ENCODE measurements at regions not wholly inside any gene's neighbourhood (a gene's known extent, or its start where the extent isn't known, plus 50 kb on each side); places are given as distances from the start of the nearest gene placed in this dataset.

DNA sequence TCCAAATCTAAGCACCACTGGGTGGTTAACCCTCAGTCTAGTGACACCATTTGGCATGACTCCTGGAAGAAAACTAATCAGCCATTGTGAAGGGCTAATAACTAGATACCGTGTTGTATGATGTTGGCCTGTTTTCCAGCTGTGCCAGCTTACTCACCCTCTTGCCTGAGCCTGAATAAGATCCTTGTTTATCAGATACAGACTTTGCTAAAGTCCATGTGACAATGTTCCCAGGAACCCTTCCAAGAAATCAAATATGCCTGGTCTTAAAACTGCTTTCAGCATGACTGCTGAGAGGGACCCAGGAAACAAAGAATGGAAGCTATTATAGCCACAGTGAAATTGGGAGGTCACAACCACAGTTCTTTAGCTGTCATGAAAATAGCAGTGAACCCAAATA, 640.8 kb upstream of the INTU start:
- H3K4me1 ChIP-seq (ENCODE audit: control insufficient read depth in 2 of 2, insufficient read depth in 2 of 2, low read length in 2 of 2): no peaks in the 10 kb centered on the region
- WGBS: 92% methylated on average over 1 of the region's 1 CpG
- H3K27ac ChIP-seq (ENCODE audit: low read depth in 1 of 2, low read length in 1 of 2): no peak overlapping the region
- H3K36me3 ChIP-seq (ENCODE audit: control insufficient read depth in 2 of 2, insufficient read depth in 2 of 2, low read length in 1 of 2): no peaks in the 10 kb centered on the region
- H3K4me3 ChIP-seq (ENCODE audit: low read length in 2 of 2): no peak overlapping the region
- peaks cover 0 to 6% of the 10 kb centered on the region in 2 donors for H3K9me3 ChIP-seq (ENCODE audit: control insufficient read depth in 2 of 2, insufficient read depth in 1 of 2, low read length in 1 of 2)
- DNase-seq (ENCODE audit: low read depth in 6 of 9, low spot score in 9 of 9): no peak
- no peaks in the 10 kb centered on the region for H3K27me3 ChIP-seq (ENCODE audit: control insufficient read depth in 2 of 2, insufficient read depth in 1 of 2, low read length in 1 of 2)

DNA sequence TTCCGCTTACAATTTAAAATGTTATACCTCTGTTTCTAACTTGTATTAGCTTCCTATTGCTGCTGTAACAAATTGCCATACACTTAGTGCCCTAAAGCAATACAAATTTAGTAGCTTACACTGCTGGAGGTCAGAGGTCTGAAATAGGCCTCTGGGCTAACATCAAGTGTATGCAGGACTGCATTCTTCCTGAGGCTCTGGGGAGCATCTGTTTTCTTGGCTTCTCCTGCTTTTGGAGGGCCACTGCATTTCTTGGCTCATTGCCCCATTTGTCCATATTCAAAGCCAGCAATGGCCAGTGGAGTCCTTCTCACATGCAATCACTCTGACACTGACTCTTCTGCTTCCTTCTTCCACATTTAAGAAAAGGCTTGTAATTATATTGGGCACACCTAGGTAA, 639.8 kb upstream of the INTU start:
- no peaks in the 10 kb centered on the region for H3K27me3 ChIP-seq (ENCODE audit: control insufficient read depth in 2 of 2, insufficient read depth in 1 of 2, low read length in 1 of 2)
- H3K4me1 ChIP-seq (ENCODE audit: control insufficient read depth in 2 of 2, insufficient read depth in 2 of 2, low read length in 2 of 2): no peaks in the 10 kb centered on the region
- DNase-seq (ENCODE audit: low read depth in 6 of 9, low spot score in 9 of 9): no peak
- H3K27ac ChIP-seq (ENCODE audit: low read depth in 1 of 2, low read length in 1 of 2): no peak overlapping the region
- WGBS: 96% methylated on average over 1 of the region's 1 CpG
- H3K36me3 ChIP-seq (ENCODE audit: control insufficient read depth in 2 of 2, insufficient read depth in 2 of 2, low read length in 1 of 2): no peaks in the 10 kb centered on the region
- H3K4me3 ChIP-seq (ENCODE audit: low read length in 2 of 2): no peak overlapping the region
- peaks cover 0 to 6% of the 10 kb centered on the region in 2 donors for H3K9me3 ChIP-seq (ENCODE audit: control insufficient read depth in 2 of 2, insufficient read depth in 1 of 2, low read length in 1 of 2)

DNA sequence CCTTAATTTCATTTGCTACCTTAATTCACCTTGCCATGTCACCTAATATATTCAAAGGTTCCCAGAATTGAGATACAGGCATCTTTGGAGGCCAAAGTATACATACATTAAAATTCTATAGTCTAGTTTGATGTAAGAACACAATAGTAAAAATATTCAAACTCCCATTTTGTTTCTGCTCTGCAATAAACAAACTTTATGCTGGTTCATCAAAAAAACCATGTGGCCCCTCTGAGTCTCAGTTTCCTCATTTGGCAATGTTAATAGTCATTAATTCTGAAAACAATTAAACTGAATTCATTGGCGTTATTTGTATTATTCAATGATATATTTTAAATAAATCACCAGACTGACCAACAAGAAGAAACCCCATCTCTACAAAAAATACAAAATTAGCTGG, 639.4 kb upstream of the INTU start:
- 87% methylated on average over 1 of the region's 1 CpG for WGBS
- H3K4me1 ChIP-seq (ENCODE audit: control insufficient read depth in 2 of 2, insufficient read depth in 2 of 2, low read length in 2 of 2): no peaks in the 10 kb centered on the region
- no peak overlapping the region for H3K4me3 ChIP-seq (ENCODE audit: low read length in 2 of 2)
- no peaks in the 10 kb centered on the region for H3K36me3 ChIP-seq (ENCODE audit: control insufficient read depth in 2 of 2, insufficient read depth in 2 of 2, low read length in 1 of 2)
- H3K27me3 ChIP-seq (ENCODE audit: control insufficient read depth in 2 of 2, insufficient read depth in 1 of 2, low read length in 1 of 2): no peaks in the 10 kb centered on the region
- DNase-seq (ENCODE audit: low read depth in 6 of 9, low spot score in 9 of 9): no peak
- no peak overlapping the region for H3K27ac ChIP-seq (ENCODE audit: low read depth in 1 of 2, low read length in 1 of 2)
- peaks cover 0 to 6% of the 10 kb centered on the region in 2 donors for H3K9me3 ChIP-seq (ENCODE audit: control insufficient read depth in 2 of 2, insufficient read depth in 1 of 2, low read length in 1 of 2)

DNA sequence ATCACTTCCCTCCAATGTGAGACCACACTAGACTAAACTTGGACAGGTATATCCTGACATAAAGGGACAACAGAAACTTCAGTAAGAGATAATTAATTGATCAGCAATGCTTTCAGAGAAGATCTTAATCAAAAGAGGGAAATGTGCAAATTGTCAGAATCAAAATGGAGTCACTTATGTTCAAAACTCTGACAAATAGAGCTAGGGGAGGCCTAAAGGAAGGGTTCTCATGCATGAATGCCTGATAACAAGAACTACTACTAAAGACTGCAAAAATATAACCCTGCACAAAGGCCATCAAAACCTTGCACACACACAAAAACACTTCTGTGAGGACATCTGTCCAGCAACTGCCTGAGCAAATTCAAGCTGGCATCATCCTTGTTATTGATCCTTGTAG, 637.5 kb upstream of the INTU start:
- Histone ChIP-seq H3K27ac (ENCODE audit: low read depth in 1 of 2, low read length in 1 of 2) (no peak overlapping the region), H3K9me3 (ENCODE audit: control insufficient read depth in 2 of 2, insufficient read depth in 1 of 2, low read length in 1 of 2) (no peaks in the 10 kb centered on the region)
- no peak for DNase-seq (ENCODE audit: low read depth in 6 of 9, low spot score in 9 of 9)

DNA sequence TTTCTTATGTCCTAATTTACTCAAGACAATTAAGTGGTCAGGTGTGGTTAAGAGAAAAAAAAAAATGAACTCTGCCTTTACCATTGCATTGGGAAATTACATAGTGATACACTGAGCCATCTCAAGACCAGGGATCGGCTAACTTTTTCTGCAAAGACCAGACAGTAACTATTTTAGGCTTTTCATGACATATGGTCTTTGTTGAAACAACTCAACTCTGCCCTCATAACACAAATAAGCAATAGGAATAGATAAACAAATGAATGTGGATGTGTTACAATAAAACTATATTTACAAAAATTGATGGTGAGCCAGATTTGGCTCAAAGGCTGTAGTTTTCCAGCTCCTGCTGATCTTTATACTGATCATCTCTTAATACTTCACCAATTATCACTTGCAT, 632.6 kb upstream of the INTU start:
- H3K27ac ChIP-seq (ENCODE audit: low read depth in 1 of 2, low read length in 1 of 2): no peak overlapping the region
- no peaks in the 10 kb centered on the region for H3K9me3 ChIP-seq (ENCODE audit: control insufficient read depth in 2 of 2, insufficient read depth in 1 of 2, low read length in 1 of 2)
- WGBS: 95% methylated on average over 1 of the region's 1 CpG
- no peaks in the 10 kb centered on the region for H3K4me1 ChIP-seq (ENCODE audit: control insufficient read depth in 2 of 2, insufficient read depth in 2 of 2, low read length in 2 of 2)
- no peak for DNase-seq (ENCODE audit: low read depth in 6 of 9, low spot score in 9 of 9)
- H3K36me3 ChIP-seq (ENCODE audit: control insufficient read depth in 2 of 2, insufficient read depth in 2 of 2, low read length in 1 of 2): no peaks in the 10 kb centered on the region
- H3K4me3 ChIP-seq (ENCODE audit: low read length in 2 of 2): no peak overlapping the region
- no peaks in the 10 kb centered on the region for H3K27me3 ChIP-seq (ENCODE audit: control insufficient read depth in 2 of 2, insufficient read depth in 1 of 2, low read length in 1 of 2)

More for the DNA sequence above, 637.5 kb upstream of the INTU start:
- Histone ChIP-seq H3K4me3 (ENCODE audit: low read length in 2 of 2) (no peak overlapping the region), H3K36me3 (ENCODE audit: control insufficient read depth in 2 of 2, insufficient read depth in 2 of 2, low read length in 1 of 2) (no peaks in the 10 kb centered on the region), H3K4me1 (ENCODE audit: control insufficient read depth in 2 of 2, insufficient read depth in 2 of 2, low read length in 2 of 2) (no peaks in the 10 kb centered on the region), H3K27me3 (ENCODE audit: control insufficient read depth in 2 of 2, insufficient read depth in 1 of 2, low read length in 1 of 2) (no peaks in the 10 kb centered on the region)

DNA sequence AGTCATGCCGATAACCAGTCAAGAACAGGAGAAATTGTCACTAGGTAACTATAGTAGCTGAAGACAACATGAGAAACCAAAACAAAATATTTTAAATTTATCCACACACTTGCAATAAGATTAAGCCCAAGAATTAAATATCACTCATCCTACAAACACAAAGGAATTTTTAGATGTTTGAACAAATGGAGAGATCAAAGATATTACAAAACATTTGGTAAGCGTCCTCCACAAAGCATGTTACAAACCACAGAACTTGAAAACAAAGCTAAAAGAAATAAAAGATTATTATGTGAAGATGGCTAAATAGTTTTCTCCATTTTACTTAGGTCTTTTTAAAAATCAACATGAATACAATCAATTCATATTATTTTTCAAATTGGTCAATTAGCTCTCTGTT, 631.9 kb upstream of the INTU start:
- no peak for DNase-seq (ENCODE audit: low read depth in 6 of 9, low spot score in 9 of 9)
- no peaks in the 10 kb centered on the region for H3K9me3 ChIP-seq (ENCODE audit: control insufficient read depth in 2 of 2, insufficient read depth in 1 of 2, low read length in 1 of 2)
- no peaks in the 10 kb centered on the region for H3K36me3 ChIP-seq (ENCODE audit: control insufficient read depth in 2 of 2, insufficient read depth in 2 of 2, low read length in 1 of 2)
- H3K4me3 ChIP-seq (ENCODE audit: low read length in 2 of 2): no peak overlapping the region
- WGBS: 92% methylated on average over 2 of the region's 2 CpGs
- H3K4me1 ChIP-seq (ENCODE audit: control insufficient read depth in 2 of 2, insufficient read depth in 2 of 2, low read length in 2 of 2): no peaks in the 10 kb centered on the region
- no peak overlapping the region for H3K27ac ChIP-seq (ENCODE audit: low read depth in 1 of 2, low read length in 1 of 2)
- no peaks in the 10 kb centered on the region for H3K27me3 ChIP-seq (ENCODE audit: control insufficient read depth in 2 of 2, insufficient read depth in 1 of 2, low read length in 1 of 2)

DNA sequence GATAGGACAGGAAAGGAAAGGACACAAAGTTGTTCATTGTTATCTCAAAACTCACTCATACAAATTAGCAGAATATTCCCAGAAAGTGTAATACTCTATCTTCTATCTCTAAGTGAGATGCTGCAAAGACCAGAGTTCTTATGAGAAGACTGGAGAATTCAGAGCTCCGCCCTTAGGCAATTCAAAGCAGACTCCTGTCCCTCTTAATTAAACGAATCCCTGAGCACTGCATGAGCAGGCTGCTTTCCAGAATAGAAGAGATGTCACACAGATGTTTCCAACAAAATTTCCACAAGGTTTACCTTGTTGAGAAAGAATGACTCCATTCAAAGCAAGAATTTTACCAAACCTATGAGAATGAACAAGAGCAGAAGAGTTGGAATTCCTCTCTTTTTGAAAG, 630.8 kb upstream of the INTU start:
- 86% methylated on average over 2 of the region's 2 CpGs for WGBS

DNA sequence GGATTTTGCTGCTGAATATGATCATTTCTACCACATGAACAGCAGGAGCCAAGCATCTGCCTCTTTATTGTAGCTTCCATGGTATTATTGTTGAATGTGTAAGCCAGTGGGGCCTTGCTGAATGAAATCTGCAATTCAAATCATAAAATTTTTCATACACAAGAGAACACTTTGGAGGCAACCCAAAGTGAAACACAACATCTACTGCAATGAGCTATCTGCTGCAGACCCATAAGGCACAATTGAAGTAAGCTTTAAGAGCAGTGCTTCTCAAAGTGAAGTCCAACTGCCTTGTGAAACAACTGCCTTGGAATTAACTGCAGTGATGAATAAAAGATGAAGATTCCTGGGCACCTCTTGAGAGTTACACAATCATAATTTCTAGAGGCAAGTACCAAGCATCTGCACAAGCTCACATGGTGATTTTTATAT, 626.3 kb upstream of the INTU start:
- Histone ChIP-seq H3K27me3 (ENCODE audit: control insufficient read depth in 2 of 2, insufficient read depth in 1 of 2, low read length in 1 of 2) (no peaks in the 10 kb centered on the region), H3K9me3 (ENCODE audit: control insufficient read depth in 2 of 2, insufficient read depth in 1 of 2, low read length in 1 of 2) (no peaks in the 10 kb centered on the region), H3K4me1 (ENCODE audit: control insufficient read depth in 2 of 2, insufficient read depth in 2 of 2, low read length in 2 of 2) (no peaks in the 10 kb centered on the region), H3K27ac (ENCODE audit: low read depth in 1 of 2, low read length in 1 of 2) (no peak overlapping the region), H3K36me3 (ENCODE audit: control insufficient read depth in 2 of 2, insufficient read depth in 2 of 2, low read length in 1 of 2) (no peaks in the 10 kb centered on the region), H3K4me3 (ENCODE audit: low read length in 2 of 2) (no peak overlapping the region)
- DNase-seq (ENCODE audit: low read depth in 6 of 9, low spot score in 9 of 9): no peak

More for the DNA sequence above, 630.8 kb upstream of the INTU start:
- H3K27me3 ChIP-seq (ENCODE audit: control insufficient read depth in 2 of 2, insufficient read depth in 1 of 2, low read length in 1 of 2): no peaks in the 10 kb centered on the region
- H3K9me3 ChIP-seq (ENCODE audit: control insufficient read depth in 2 of 2, insufficient read depth in 1 of 2, low read length in 1 of 2): no peaks in the 10 kb centered on the region
- no peaks in the 10 kb centered on the region for H3K4me1 ChIP-seq (ENCODE audit: control insufficient read depth in 2 of 2, insufficient read depth in 2 of 2, low read length in 2 of 2)
- H3K27ac ChIP-seq (ENCODE audit: low read depth in 1 of 2, low read length in 1 of 2): no peak overlapping the region
- H3K4me3 ChIP-seq (ENCODE audit: low read length in 2 of 2): no peak overlapping the region
- no peak for DNase-seq (ENCODE audit: low read depth in 6 of 9, low spot score in 9 of 9)
- H3K36me3 ChIP-seq (ENCODE audit: control insufficient read depth in 2 of 2, insufficient read depth in 2 of 2, low read length in 1 of 2): no peaks in the 10 kb centered on the region

DNA sequence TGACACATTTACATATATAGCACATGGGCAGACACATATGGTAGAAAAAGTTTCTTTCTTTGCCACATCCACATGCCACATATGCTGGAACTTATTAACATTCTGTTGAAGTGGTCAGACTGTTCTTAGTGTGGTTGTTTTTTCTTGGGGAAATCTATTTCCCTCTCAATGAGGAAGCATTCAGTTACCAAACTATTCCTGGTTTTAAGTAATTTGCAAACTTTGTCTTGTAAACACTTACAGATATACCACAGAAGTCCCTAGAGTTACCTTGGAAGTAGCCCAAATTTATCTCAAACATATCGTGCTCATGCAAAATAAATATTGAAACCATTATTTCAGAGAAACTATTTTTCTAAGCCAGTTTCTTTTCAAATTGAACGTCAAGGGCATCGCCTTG, 625.5 kb upstream of the INTU start:
- WGBS: 93% methylated on average over 3 of the region's 3 CpGs
- no peaks in the 10 kb centered on the region for H3K9me3 ChIP-seq (ENCODE audit: control insufficient read depth in 2 of 2, insufficient read depth in 1 of 2, low read length in 1 of 2)
- no peaks in the 10 kb centered on the region for H3K4me1 ChIP-seq (ENCODE audit: control insufficient read depth in 2 of 2, insufficient read depth in 2 of 2, low read length in 2 of 2)
- H3K36me3 ChIP-seq (ENCODE audit: control insufficient read depth in 2 of 2, insufficient read depth in 2 of 2, low read length in 1 of 2): no peaks in the 10 kb centered on the region
- H3K4me3 ChIP-seq (ENCODE audit: low read length in 2 of 2): no peak overlapping the region
- DNase-seq (ENCODE audit: low read depth in 6 of 9, low spot score in 9 of 9): no peak
- no peak overlapping the region for H3K27ac ChIP-seq (ENCODE audit: low read depth in 1 of 2, low read length in 1 of 2)
- no peaks in the 10 kb centered on the region for H3K27me3 ChIP-seq (ENCODE audit: control insufficient read depth in 2 of 2, insufficient read depth in 1 of 2, low read length in 1 of 2)

DNA sequence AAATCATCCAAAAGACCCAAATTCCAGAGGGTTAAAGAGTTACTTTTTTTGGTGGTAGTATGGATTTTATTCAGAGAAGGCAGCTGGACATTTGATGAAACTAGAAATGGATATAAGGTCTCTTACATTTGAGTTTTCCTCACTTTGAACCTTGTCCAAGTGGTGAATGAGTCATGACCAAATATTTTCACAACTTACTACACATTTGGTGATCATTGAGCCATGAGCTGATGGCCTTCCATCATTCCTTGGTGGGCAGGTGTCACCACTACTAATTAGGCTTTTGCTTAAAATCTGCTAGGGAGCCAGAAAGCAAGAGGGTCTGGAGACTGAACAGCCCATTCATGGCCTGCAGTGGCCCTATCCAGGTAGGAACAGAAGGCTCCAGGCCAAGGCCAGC, 620.2 kb upstream of the INTU start:
- H3K4me3 ChIP-seq (ENCODE audit: low read length in 2 of 2): no peak overlapping the region
- no peaks in the 10 kb centered on the region for H3K9me3 ChIP-seq (ENCODE audit: control insufficient read depth in 2 of 2, insufficient read depth in 1 of 2, low read length in 1 of 2)
- H3K4me1 ChIP-seq (ENCODE audit: control insufficient read depth in 2 of 2, insufficient read depth in 2 of 2, low read length in 2 of 2): no peaks in the 10 kb centered on the region
- no peak overlapping the region for H3K27ac ChIP-seq (ENCODE audit: low read depth in 1 of 2, low read length in 1 of 2)
- no peaks in the 10 kb centered on the region for H3K36me3 ChIP-seq (ENCODE audit: control insufficient read depth in 2 of 2, insufficient read depth in 2 of 2, low read length in 1 of 2)
- no peak for DNase-seq (ENCODE audit: low read depth in 6 of 9, low spot score in 9 of 9)
- no peaks in the 10 kb centered on the region for H3K27me3 ChIP-seq (ENCODE audit: control insufficient read depth in 2 of 2, insufficient read depth in 1 of 2, low read length in 1 of 2)
